NCI-H345 treated with DMSO at 0.1 percent for 48 hours (cell line): ENCODE measurements at regions not wholly inside any gene's neighbourhood (a gene's known extent, or its start where the extent isn't known, plus 50 kb on each side); places are given as distances from the start of the nearest gene placed in this dataset.
"Not testable (repeated sequence)": the region's sequence is repeated elsewhere in the genome, so short reads cannot be mapped to it uniquely, and the experiment has no call there.

Source experiments
- DNase-seq: peaks from one replicate; lab custom pipeline; 2025; ENCODE audit not compliant: unreplicated experiment; lab: John Stamatoyannopoulos, UW

GRCh38 chr21:28063241-28064216 lies 929.1 kb downstream of the LTN1 start:
- DNase-seq = no peak

DNA sequence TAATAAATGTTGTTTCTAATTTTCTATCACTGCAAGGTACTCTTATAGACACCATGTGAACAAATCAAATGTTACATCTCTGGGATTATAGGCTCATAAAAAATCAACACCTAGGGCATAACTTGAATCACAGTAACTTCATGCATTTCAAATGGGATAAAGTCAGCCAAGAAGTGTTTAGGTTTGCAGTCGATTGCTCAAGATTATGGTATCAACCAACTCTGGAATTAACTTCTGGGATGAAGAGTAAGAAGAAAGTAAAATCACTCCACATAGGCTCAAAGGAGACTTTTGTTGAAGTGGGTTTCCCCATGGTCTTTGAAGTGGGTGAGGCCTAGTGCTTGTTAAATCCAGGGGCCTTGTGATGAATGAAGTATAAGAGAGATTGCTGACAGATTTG lies 939.7 kb downstream of the LTN1 start:
- not testable (repeated sequence) for DNase-seq

DNA sequence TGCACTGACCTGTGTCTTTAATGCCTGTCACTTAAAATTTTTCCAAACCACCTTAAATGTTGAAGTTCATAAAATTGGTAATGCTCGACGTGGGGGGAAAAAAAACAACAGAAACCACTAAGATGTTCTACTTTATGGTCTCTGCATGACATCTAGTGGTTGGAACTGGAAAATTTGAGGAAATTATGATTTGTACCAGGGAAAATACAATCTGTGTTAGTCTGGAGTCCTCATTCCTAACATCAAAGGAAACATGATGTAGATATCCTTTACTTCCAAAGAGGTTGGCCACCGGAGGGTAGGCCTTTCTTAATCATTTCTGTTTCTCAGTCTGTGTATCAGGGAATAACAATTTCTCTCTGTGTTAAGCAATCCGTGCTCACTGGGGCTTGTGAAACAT lies 941.0 kb downstream of the LTN1 start:
- not testable (repeated sequence) for DNase-seq

GRCh38 chr21:28035692-28036091 lies 957.0 kb downstream of the LTN1 start:
- DNase-seq = not testable (repeated sequence)

DNA sequence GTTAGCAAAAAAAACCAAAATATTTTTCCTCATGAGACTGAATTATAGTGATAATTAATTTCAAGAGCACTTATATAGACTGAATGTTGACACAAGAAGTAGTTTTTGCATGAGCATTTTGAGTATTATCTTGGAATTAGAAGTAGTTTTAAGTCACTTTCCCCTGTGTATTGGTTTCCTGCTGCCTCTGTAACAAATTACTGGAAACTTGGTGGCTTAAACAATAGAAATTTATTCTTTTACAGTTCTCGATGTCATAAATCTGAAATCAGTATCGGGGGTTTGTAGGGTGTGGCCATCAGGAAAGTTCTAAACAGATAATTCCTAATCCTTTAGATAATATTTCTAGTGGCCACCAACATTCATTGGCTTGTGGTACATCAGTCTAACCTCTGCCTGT lies 957.8 kb downstream of the LTN1 start:
- DNase-seq = not testable (repeated sequence)

DNA sequence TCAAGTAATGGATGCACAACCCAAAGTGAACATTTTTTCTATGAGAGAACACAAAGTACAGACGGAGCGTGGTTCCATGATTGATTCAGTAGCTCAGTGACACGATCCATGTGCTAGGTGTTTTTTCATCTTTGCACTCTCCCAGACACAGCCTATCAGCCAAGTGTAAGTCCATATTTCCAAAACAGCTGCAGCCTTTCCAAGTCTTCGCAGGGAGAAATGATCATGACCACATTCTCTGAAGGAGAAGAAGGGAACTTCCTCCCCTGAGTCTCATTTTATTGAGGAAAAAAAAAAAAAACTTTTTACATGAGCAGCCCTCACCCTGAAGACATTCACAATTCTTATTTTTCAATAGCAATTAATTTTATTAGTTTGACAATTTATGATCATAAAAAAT lies 958.3 kb downstream of the LTN1 start:
- not testable (repeated sequence) for DNase-seq

GRCh38 chr21:28032652-28033051 lies 960.0 kb downstream of the LTN1 start:
- not testable (repeated sequence) for DNase-seq

DNA sequence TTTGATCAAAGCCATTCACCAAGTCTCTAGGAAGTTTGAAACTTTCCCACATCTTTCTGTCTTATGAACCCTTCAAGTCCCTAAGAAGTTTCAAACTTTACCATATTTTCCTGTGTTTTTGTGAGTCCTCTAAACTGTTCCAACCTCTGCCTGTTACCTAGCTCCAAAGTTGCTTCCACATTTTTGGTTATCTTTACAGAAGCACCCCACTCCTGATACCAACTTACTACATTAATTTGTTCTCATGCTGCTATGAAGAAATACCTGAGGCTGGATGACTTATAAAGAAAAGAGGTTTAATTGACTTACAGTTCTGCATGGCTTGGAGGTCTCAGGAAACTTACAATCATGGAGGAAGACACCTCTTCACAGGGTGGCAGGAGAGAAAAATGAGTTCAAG lies 961.6 kb downstream of the LTN1 start:
- DNase-seq = not testable (repeated sequence)

DNA sequence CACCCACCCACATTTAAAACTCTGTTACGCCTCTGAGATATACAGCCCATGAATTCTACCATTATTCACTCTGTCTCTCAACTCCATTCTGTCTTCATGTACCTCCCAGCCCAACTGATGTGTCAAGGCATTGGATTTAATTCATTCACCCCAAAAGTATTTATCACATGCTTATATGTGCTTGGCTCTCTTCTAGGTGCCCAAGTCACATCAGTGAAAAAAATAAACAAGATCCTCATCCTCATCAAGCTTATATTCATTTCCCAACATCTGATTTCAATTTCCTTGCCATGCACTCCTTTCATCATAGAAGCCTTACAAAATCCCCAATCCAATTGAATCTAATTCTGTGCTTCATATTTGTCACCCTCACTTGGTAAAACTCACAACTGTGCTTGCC lies 967.6 kb downstream of the LTN1 start:
- no peak for DNase-seq

- no peak for DNase-seq
Measured at GRCh38 chr21:28018741-28019669, 973.7 kb downstream of the LTN1 start.

DNA sequence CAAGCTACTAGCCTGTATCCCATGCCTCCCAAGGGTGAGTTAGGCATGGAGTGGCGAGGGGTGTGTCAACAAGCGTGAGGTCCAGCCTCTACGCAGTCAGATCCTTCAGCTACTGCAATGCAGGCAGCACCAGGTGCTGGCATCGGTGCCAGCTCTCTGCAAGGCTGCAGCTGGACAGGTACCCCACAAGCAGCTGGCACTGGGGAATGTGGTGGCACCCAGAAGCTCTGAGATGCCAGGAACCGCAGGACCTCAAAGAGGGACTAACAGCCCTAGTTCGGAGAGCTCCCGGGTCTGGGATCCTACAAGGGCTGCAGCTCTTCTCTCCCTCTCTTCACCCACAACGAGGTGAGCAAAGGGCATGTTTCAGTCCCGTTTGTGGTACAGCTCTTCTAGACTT lies 974.5 kb downstream of the LTN1 start:
- no peak for DNase-seq

GRCh38 chr21:28016571-28016970 lies 976.1 kb downstream of the LTN1 start:
- DNase-seq = no peak

DNA sequence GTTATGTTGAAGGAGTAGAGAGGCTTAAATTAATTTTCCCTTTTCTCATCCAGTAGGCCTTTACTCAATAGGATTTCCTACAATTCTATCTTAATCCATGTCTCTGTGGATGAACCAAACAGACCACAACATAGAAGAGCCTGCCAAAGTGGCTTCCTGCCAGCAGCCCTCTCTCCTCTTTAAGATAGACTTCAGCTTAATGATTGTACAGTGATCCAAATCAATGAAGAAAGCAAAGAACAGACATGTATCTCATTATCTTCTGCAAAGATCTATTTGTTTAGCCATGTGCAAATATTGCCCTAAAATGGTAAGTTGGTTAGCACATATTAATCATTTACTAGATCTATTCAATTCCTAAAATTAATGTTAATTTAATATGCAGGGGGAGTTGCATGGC lies 979.6 kb downstream of the LTN1 start:
- not testable (repeated sequence) for DNase-seq

GRCh38 chr21:28011970-28012369 lies 980.7 kb downstream of the LTN1 start:
- DNase-seq = not testable (repeated sequence)

DNA sequence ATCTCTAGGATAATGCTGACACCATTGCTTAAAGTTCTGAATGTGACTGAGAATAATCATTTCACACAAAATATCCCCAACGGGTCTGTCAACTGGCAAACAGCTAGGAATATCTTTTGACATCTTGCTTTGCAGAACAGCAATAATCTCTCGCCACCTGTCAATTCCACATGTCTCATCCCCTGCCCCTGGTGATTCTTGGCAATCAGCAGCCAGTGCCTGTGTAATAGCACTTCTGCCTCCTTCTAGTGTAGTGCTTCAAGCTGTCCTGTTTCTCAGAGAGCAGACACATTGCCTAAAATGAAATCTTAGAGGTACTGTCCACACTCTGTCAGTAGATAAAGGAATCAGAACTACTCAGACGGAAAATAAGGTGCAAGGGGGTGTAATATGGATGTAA lies 984.4 kb downstream of the LTN1 start:
- DNase-seq = not testable (repeated sequence)

DNA sequence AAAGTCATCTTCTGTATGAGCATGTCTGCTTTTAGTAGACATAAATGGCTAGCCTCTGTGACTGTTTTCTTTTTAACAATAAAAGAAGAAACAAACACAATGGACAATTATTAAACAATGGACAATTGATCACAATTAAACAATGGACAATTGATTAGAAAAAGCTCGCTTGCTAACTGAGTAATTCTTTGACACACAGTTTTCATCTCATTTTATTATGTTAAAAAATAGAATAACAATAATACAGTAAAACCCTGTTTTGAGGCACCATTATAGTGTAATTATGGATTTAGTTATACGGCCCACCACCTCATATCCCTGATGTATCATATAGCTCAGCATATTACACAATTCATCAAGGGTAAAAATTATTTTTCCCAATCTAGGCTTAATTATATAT lies 989.0 kb downstream of the LTN1 start:
- DNase-seq = not testable (repeated sequence)

- not testable (repeated sequence) for DNase-seq
Measured at GRCh38 chr21:27996906-27997305, 995.8 kb downstream of the LTN1 start.

- not testable (repeated sequence) for DNase-seq
Measured at GRCh38 chr21:27984663-27985325, 1007.9 kb downstream of the LTN1 start.

DNA sequence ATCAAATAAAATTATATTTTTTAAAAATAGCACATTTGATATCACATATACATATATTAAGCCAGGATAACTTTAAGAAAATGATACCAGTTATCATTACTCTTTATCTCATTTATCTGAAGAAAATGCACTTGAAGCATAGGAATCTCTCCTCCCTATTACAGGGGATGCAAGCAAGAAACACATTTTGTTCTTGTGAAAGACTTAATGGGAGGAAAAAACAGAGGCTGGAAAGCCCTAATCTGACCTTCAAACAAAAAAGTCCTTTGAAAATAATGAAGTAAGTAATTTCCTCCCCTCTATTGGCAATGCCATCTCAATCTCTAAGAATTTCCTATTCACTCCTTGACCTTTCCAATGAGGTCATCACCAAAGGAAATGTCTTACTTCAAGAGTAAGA lies 1012.6 kb upstream of the ADAMTS5 start:
- DNase-seq = not testable (repeated sequence)

GRCh38 chr21:27975514-27975913 lies 1008.6 kb upstream of the ADAMTS5 start:
- DNase-seq = no peak

GRCh38 chr21:27974152-27974551 lies 1007.3 kb upstream of the ADAMTS5 start:
- not testable (repeated sequence) for DNase-seq
